GM20000 (cell line): ENCODE measurements at regions not wholly inside any gene's neighbourhood (a gene's known extent, or its start where the extent isn't known, plus 50 kb on each side); places are given as distances from the start of the nearest gene placed in this dataset.

Experiments
- DNase-seq: peaks from one replicate; pipeline ENCODE4 v3.0.0; 2012; ENCODE audit warnings: low spot score
- CTCF ChIP-seq: IDR thresholded peaks from 2 replicates; pipeline ENCODE4 v1.5.1; 2012; ENCODE audit warnings: mild to moderate bottlenecking, control low read depth; ENCODE audit errors: extremely low read depth, missing control alignments

GRCh38 chr6:140636908-140637402, 1262.5 kb upstream of the CITED2 start:
- DNase-seq = no peak
- TF ChIP-seq CTCF = no peak

- TF ChIP-seq CTCF = no peak
- DNase-seq = no peak
Measured at GRCh38 chr6:140636271-140636907, 1261.9 kb upstream of the CITED2 start.

- TF ChIP-seq CTCF = no peak
- no peak for DNase-seq
Measured at GRCh38 chr6:140627002-140627401, 1252.6 kb upstream of the CITED2 start.

- no peak for TF ChIP-seq CTCF
- no peak for DNase-seq
Measured at GRCh38 chr6:140623498-140623897, 1249.0 kb upstream of the CITED2 start.

GRCh38 chr6:140620496-140620895, 1246.0 kb upstream of the CITED2 start:
- TF ChIP-seq CTCF = no peak
- DNase-seq = no peak

- DNase-seq = no peak
- no peak for TF ChIP-seq CTCF
Measured at GRCh38 chr6:140609956-140610355, 1235.5 kb upstream of the CITED2 start.

- DNase-seq = no peak
- no peak for TF ChIP-seq CTCF
Measured at GRCh38 chr6:140609321-140609720, 1234.9 kb upstream of the CITED2 start.
